CD4-positive, alpha-beta T cell treated with Interferon gamma for 1 hour (primary cell): ENCODE measurements at regions not wholly inside any gene's neighbourhood (a gene's known extent, or its start where the extent isn't known, plus 50 kb on each side); places are given as distances from the start of the nearest gene placed in this dataset.
"Not testable (repeated sequence)": the region's sequence is repeated elsewhere in the genome, so short reads cannot be mapped to it uniquely, and the experiment has no call there.

ENCODE experiments used
- DNase-seq: peaks from one replicate; pipeline ENCODE4 v3.0.0-alpha.2; 2020

GRCh38 chr17:71055128-71055527 is 885.8 kb downstream of the KCNJ2 start:
- no peak for DNase-seq

- DNase-seq: no peak
These were observed 888.1 kb downstream of the KCNJ2 start for GRCh38 chr17:71057448-71057847.

DNA sequence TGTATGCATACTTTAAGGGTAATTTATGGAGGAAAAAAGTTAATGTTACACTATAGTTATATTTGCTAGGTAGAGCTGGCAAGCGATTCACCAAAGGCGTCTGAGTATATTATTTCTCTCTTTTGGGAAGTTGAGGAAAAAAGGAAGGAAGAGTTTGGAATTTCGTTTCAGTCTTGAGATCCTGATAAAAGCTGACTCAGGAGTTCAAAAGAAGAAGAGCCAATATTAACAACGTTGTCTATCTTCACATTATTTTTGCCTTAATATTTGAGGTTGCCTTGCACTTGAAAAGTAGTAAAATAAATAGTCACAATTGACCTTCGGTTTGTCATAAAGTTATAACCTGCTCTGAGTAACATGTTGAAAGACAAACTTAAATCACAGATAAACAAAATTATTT is 888.6 kb downstream of the KCNJ2 start:
- no peak for DNase-seq

- DNase-seq: no peak
These were observed 893.8 kb downstream of the KCNJ2 start for GRCh38 chr17:71063127-71063526.

DNA sequence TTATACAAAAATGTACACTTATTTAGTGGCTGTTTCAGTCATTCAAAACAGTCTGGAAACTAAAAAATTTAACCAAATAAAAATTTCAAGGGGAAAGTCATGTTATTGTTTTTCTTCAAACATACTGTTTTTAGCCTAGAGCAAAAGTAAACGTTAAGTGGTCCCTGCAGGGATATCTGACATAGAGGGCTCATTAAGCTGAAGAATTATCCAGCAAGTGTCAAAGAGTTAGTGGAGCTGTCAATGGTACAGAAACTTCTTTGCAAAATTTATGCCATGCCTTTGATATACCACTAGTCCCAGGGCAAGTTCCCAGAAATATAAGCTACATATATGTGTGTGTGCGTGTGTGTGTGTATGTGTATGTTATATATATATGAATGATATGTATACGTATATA is 894.2 kb downstream of the KCNJ2 start:
- no peak for DNase-seq

- DNase-seq: no peak
These were observed 898.5 kb downstream of the KCNJ2 start for GRCh38 chr17:71067669-71068407.

GRCh38 chr17:71068408-71068750 is 899.0 kb downstream of the KCNJ2 start:
- no peak for DNase-seq

DNA sequence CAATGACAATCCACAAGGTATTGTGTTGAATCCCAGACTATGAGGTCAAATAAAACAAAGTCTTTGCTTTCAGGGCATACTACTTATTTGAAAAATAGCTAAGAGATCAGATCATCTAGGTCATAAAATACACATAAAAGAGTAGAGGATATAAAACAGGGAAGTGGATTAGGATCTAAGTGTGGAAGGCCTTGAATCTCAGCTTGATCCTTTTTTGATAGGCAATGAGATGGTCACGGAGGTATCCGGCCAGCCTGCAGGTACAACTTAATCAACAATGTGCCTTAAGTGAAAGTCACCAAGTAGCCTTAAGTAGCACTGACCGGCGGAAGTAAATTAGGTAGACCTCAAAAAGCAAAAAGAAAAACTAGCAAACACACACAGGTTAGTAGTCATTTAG is 901.7 kb downstream of the KCNJ2 start:
- DNase-seq: no peak

DNA sequence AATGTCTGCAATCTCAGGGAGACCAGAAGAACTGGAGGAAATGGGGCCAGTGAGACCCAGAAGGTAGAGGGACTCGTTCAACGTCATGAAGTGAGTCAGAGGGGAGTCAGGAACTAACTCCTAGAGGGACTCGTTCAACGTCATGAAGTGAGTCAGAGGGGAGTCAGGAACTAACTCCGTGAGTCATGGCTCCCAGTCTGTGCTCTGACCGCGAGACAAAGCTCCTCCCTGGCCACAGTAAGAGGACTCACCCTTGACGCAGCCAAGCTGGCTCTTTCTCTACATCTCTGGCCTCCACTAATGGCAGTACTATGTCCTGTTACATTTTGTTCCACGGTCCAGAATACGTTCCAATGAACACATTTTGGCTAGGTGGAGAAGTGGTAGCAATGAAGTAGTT is 902.5 kb downstream of the KCNJ2 start:
- DNase-seq: no peak

DNA sequence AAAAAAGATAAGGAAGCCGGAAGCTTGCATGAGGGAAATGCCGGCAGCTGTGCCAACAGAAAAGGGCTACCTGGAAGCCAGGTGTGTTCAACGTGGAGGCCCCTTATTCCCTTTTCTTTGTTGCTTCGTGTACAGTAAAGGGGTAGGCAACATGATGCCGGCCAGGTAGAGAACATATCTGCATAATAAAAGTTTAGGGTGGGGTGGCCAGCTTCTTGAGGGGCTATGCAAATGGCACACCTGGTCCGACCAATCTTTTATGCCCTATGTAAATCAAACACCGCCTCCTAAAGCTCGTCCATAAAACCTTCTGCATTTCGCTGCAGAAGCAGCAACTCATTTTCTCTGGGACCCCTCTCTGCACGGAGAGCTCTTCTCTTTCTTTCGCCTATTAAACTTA is 911.6 kb downstream of the KCNJ2 start:
- no peak for DNase-seq

- no peak for DNase-seq
These were observed 912.3 kb downstream of the KCNJ2 start for GRCh38 chr17:71081666-71082065.

DNA sequence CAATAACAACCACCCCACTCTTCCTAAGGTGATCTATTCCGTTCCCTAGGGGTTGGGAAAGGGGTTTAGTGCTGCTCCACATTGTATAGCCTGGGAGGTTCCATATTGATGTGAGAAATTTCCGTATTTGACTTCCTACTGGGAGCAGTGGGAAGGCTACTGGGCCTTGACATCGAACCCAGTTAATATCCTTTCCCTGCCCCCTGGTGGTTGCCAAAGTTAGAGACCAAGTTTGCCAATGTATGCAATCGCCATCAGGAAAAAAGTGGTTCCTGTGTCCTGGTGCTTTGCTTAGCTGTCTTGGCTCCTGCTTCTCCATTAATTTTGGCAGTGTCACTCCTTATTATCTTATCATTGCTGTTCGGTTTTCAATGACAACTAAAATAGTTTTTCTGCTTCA is 914.9 kb downstream of the KCNJ2 start:
- DNase-seq: no peak

GRCh38 chr17:71084838-71085237 is 915.5 kb downstream of the KCNJ2 start:
- no peak for DNase-seq

DNA sequence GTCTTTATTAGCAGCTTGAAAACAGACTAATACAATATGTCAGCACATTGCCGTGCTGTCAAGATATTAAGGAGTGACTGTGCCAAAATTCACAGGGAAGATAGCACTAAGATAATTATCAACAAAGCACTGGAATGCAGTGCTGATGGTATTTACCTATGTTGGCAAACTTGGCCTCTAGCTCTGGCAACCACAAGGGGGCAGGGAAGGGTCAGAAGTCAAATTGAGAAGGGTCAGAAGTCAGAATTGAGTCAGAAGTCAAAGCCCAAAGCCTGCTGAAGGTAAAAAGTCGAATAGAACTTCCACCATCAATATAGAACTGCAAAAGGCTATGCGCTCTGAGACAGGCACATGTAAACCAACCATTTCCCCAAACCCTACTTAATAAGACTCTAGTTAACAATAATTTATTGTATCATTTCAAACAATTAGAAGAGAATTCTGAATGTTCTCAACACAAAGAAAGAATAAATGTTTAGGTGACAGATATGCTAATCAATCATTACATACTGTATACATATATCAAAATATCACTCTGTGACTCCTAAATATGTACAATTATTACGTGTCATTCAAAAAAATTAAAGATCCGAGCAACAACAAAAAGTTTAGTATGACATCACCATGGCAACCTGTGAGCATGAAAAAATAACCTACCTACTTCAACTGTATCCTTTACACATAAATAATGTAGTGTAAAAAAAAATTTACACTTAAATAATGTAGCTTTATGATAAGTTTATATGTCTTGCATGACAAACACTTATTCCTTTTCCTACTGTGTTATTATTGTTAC is 916.1 kb downstream of the KCNJ2 start:
- no peak for DNase-seq

DNA sequence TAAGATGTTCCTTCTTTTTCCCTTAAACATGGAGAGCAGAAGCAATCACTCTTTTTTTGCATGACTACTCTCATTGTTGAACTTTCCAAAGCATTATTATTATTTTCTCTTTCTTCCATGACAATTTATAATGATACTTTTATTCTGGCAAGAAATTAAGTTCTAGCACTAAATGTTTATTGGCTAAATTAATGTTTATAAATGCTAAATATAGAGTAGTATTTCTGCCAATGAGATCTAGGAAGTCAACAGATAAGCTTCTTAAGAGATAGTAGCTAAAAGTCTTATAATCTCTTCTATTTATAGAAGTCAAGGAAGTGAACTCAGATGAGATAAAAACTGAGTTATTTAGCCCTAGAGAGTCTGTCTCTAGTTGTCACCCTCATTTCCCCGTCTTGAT is 920.1 kb downstream of the KCNJ2 start:
- no peak for DNase-seq

- no peak for DNase-seq
These were observed 928.7 kb downstream of the KCNJ2 start for GRCh38 chr17:71098071-71098470.

DNA sequence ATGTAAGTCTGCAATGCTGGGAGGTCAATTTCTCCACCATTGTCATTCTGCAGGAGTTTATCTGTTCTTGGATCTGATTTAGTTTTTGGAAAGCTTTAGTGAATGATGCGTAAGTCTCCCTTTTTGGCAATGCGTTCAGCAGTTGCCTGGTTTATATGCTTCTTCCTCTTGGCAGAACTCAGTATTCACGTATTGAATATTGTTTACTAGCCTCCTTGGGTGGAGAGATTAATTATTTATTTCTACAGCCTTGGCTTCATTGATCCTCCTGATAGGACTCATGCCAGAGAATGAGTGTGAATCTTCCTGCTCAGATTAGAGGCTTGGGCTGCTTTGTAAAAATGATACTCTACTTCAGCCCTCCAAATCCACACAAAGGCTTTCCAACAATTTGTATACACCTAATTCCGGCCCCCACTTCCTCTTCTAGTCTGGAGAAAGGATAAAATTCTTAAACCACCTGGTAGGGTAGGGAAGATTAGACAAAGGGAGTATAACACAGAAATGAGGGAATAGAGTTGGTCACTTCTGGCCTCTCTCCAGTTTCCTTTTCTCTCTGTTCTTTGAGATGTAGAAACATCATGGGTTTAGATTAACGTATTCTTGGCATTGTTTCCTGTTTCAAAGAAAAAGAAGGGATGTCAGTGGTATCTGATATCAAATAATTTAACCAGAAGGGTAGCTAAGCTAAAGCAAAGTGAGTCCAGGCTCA is 929.8 kb downstream of the KCNJ2 start:
- no peak for DNase-seq

DNA sequence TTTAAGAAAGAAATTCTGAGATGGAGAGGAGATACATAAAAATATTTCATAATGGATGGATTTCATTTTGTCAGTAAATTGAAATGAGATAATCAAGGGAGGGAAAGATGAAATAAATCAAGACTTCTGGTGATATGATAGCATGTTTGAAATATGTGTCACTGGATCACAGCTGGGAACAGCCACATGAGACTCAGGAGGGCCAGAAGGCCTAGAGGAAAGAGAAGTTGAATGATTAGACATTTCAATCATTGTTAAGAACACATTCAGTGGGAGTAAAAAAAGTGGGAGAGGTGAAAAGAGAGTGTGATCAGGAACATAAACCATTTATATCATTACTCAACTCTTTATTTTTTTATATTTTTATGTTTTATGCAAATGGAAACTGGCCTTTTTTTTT is 933.4 kb downstream of the KCNJ2 start:
- no peak for DNase-seq

DNA sequence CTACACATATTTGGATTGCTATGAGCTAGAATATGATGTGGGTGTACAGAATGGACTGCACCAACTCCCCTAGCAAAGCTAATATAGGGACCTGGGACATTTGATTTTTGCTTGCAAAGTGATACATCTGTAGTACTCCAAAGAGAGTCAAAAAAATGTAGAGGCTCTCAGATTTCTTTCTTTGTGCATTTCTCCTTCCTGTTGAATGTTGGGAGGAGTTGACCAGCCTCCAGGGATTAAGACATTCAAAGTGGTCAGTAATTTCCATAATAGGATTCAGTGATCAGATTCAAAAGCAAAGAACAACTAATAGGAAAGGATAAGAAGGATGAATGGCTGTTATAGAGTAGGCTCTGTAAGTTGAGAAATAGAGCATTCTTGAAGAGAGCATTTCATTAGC is 934.9 kb downstream of the KCNJ2 start:
- DNase-seq: no peak

GRCh38 chr17:71106056-71106455 is 936.7 kb downstream of the KCNJ2 start:
- not testable (repeated sequence) for DNase-seq

DNA sequence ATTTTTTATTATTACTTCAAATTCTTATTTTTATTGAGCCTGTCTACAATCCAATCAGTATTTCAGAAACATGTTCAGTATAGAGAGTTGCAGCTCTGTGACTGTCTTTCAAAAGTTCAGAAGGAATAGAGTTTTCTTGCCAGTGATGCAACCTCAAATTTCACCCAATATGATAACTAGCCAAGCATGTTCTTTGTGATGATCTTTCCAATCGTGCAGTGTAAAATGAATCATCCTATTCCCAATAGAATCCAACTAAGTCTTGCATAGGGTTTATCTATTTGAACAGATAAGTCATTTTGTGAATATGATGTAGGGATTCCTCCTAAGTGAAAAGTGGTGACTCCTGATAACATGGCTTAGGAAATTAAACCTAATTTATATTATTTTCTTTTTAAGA is 937.8 kb downstream of the KCNJ2 start:
- no peak for DNase-seq

DNA sequence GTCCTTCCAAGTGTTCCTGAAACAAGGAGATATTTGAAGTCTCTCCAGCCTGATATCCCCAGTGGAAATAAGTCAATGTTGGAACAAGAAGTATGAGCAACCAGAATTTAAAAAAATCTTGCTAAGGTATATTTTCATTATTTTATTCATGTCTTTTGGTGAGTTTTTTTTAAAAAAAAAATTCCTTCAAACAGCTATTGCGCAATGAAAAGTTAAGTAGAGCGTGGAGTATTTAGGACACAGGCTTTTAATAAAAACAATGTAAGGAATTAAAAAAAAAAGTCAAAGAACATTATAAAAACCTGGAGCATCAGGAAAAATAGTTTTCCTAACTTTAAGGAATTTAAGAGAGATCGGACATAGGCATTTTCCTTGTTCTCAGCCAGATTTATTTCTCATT is 940.4 kb downstream of the KCNJ2 start:
- no peak for DNase-seq

DNA sequence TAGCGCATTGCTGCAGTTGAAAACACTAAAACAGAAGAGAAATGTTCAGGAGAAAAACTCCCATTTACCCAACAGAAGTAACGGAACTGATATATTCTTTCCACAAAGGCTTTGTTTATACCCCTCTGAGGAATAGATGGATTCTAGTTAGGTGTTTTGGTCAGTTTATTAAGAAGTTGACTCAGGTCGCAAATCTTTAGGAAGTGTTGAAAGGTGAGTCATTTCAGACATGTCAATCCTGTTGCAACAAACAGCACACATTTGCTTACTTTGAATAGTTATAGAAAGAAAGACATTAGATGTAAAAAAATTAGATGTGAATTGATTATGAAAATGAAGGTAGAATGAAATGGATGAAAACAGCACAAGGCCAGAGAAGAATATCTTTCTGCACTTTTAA is 941.0 kb downstream of the KCNJ2 start:
- DNase-seq: no peak

DNA sequence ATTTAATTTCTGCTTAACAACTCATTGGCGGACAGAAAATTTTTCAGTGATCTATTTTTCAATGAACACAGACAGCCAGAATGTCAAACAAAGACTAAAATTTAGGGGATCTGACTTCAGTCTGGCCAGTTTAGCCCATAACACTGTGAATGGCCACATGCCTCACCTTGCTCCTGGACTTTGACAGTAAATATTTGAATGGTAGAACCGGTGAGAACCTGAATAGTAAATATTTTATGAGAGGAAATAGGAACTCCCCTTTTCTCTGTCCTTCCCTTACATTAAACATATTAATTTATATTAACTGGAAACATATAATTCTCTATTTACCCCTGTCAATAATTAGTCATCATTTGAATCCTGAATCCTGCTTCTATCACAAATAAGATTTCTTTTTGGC is 942.1 kb downstream of the KCNJ2 start:
- no peak for DNase-seq
